HG03571 (cell line): ENCODE measurements at regions not wholly inside any gene's neighbourhood (a gene's known extent, or its start where the extent isn't known, plus 50 kb on each side); places are given as distances from the start of the nearest gene placed in this dataset.
"Not testable (repeated sequence)": the region's sequence is repeated elsewhere in the genome, so short reads cannot be mapped to it uniquely, and the experiment has no call there.

ENCODE experiments used
- ATAC-seq: cut with Tn5 transposase; IDR thresholded peaks from one replicate; pipeline ENCODE4 v1.9.1; 2021; ENCODE audit not compliant: unreplicated experiment

- ATAC-seq, result not testable (repeated sequence)
Measured at GRCh38 chr16:21363550-21364223, 85.6 kb upstream of the CRYM start.

GRCh38 chr16:21361612-21362227 lies 83.6 kb upstream of the CRYM start:
- not testable (repeated sequence) for ATAC-seq

GRCh38 chr16:21361045-21361444 lies 83.0 kb upstream of the CRYM start:
- not testable (repeated sequence) for ATAC-seq

GRCh38 chr16:21359513-21359912 lies 81.4 kb upstream of the CRYM start:
- not testable (repeated sequence) for ATAC-seq

- peak; percentile 49 for ATAC-seq
Measured at GRCh38 chr16:21358261-21358795, 80.2 kb upstream of the CRYM start.

GRCh38 chr16:21356308-21356707 lies 78.2 kb upstream of the CRYM start:
- not testable (repeated sequence) for ATAC-seq

- ATAC-seq, result not testable (repeated sequence)
Measured at GRCh38 chr16:21351433-21351832, 73.3 kb upstream of the CRYM start.

GRCh38 chr16:21350851-21351250 lies 72.8 kb upstream of the CRYM start:
- ATAC-seq, result not testable (repeated sequence)

GRCh38 chr16:21349336-21349735 lies 71.2 kb upstream of the CRYM start:
- ATAC-seq, result not testable (repeated sequence)

GRCh38 chr16:21348815-21349214 lies 70.7 kb upstream of the CRYM start:
- not testable (repeated sequence) for ATAC-seq

GRCh38 chr16:21347538-21347937 lies 69.4 kb upstream of the CRYM start:
- not testable (repeated sequence) for ATAC-seq

GRCh38 chr16:21346756-21347491 lies 68.8 kb upstream of the CRYM start:
- ATAC-seq, result not testable (repeated sequence)

- not testable (repeated sequence) for ATAC-seq
Measured at GRCh38 chr16:21344361-21344912, 66.3 kb upstream of the CRYM start.

GRCh38 chr16:21341101-21341500 lies 63.0 kb upstream of the CRYM start:
- no peak for ATAC-seq

- no peak for ATAC-seq
Measured at GRCh38 chr16:21339941-21340340, 61.9 kb upstream of the CRYM start.

- ATAC-seq, result no peak
Measured at GRCh38 chr16:21339269-21339641, 61.2 kb upstream of the CRYM start.

- ATAC-seq, result no peak
Measured at GRCh38 chr16:21338537-21339268, 60.6 kb upstream of the CRYM start.

GRCh38 chr16:21336231-21336630 lies 58.1 kb upstream of the CRYM start:
- ATAC-seq, result no peak

- ATAC-seq, result not testable (repeated sequence)
Measured at GRCh38 chr16:21334188-21335146, 56.4 kb upstream of the CRYM start.

GRCh38 chr16:21333683-21334082 lies 55.6 kb upstream of the CRYM start:
- ATAC-seq, result not testable (repeated sequence)
